HEK293 (cell line): ENCODE measurements at regions not wholly inside any gene's neighbourhood (a gene's known extent, or its start where the extent isn't known, plus 50 kb on each side); places are given as distances from the start of the nearest gene placed in this dataset.

Experiments used
- EGR2 ChIP-seq: fragments of 450-650 bp; formaldehyde crosslinking; IDR thresholded peaks from 2 replicates; pipeline ENCODE4 v1.5.1; 2016; ENCODE audit warnings: low read depth, missing biosample characterization, missing genetic modification characterization
- TCF7L2 ChIP-seq: IDR thresholded peaks from 2 replicates; pipeline ENCODE4 v1.6.1; 2011; ENCODE audit warnings: low read depth, mild to moderate bottlenecking, inconsistent platforms, low read length, moderate library complexity, borderline replicate concordance
- YY1 ChIP-seq: fragments of 450-650 bp; formaldehyde crosslinking; IDR thresholded peaks from 2 replicates; pipeline ENCODE4 v1.5.1; 2018; ENCODE audit warnings: missing biosample characterization, missing genetic modification characterization
- ZFP37 ChIP-seq: fragments of 450-650 bp; formaldehyde crosslinking; IDR thresholded peaks from 2 replicates; pipeline ENCODE4 v1.5.1; 2016; ENCODE audit warnings: missing biosample characterization, missing genetic modification characterization
- ZNF121 ChIP-seq: fragments of 450-650 bp; formaldehyde crosslinking; IDR thresholded peaks from 2 replicates; pipeline ENCODE4 v1.5.1; 2016; ENCODE audit warnings: missing biosample characterization, missing genetic modification characterization
- ZNF175 ChIP-seq: fragments of 450-650 bp; formaldehyde crosslinking; IDR thresholded peaks from 2 replicates; pipeline ENCODE4 v1.5.1; 2016; ENCODE audit warnings: missing biosample characterization, missing genetic modification characterization
- ZNF404 ChIP-seq: fragments of 450-650 bp; formaldehyde crosslinking; IDR thresholded peaks from 2 replicates; pipeline ENCODE4 v1.5.1; 2017; ENCODE audit warnings: missing biosample characterization, missing genetic modification characterization
- ZNF555 ChIP-seq: fragments of 450-650 bp; formaldehyde crosslinking; conservative IDR thresholded peaks from 2 replicates; pipeline ENCODE4 v1.5.1; 2017; ENCODE audit warnings: missing biosample characterization, mild to moderate bottlenecking, missing genetic modification characterization, inconsistent platforms
- ZNF701 ChIP-seq: fragments of 450-650 bp; formaldehyde crosslinking; IDR thresholded peaks from 2 replicates; pipeline ENCODE4 v1.5.1; 2016; ENCODE audit warnings: missing biosample characterization, missing genetic modification characterization
- TF ChIP-seq, protein P1 (sequence below): fragments of 450-650 bp; formaldehyde crosslinking; IDR thresholded peaks from 2 replicates; pipeline ENCODE4 v1.5.1; 2016; ENCODE audit warnings: missing biosample characterization, missing genetic modification characterization
- TF ChIP-seq, protein P2 (sequence below): fragments of 450-650 bp; formaldehyde crosslinking; IDR thresholded peaks from 2 replicates; pipeline ENCODE4 v1.5.1; 2016; ENCODE audit warnings: missing biosample characterization, missing genetic modification characterization, borderline replicate concordance

DNA sequence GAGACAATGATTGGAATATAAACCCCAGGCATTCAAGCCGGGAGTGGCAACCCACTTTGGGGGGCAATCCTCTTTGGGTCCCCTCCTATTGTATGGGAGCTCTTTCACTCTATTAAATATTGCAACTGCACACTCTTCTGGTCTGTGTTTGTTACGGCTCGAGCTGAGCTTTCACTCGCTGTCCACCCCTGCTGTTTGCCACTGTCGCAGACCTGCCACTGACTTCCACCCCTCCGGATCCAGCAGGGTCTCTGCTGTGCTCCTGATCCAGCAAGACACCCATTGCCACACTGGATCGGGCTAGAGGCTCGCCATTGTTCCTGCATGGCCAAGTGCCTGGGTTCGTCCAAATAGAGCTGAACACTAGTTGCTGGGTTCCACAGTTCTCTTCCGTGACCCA lies 222.8 kb upstream of the MANEA start:
- TF ChIP-seq ZNF555 (tag by site-specific recombination): no peak
- no peak for TF ChIP-seq ZFP37
- TF ChIP-seq ZNF175 (tag by site-specific recombination): no peak
- TF ChIP-seq YY1 (tag by site-specific recombination): no peak
- TF ChIP-seq EGR2 (tag by site-specific recombination): no peak
- TF ChIP-seq ZNF121 (tag by site-specific recombination): no peak
- TF ChIP-seq, protein P1, sequence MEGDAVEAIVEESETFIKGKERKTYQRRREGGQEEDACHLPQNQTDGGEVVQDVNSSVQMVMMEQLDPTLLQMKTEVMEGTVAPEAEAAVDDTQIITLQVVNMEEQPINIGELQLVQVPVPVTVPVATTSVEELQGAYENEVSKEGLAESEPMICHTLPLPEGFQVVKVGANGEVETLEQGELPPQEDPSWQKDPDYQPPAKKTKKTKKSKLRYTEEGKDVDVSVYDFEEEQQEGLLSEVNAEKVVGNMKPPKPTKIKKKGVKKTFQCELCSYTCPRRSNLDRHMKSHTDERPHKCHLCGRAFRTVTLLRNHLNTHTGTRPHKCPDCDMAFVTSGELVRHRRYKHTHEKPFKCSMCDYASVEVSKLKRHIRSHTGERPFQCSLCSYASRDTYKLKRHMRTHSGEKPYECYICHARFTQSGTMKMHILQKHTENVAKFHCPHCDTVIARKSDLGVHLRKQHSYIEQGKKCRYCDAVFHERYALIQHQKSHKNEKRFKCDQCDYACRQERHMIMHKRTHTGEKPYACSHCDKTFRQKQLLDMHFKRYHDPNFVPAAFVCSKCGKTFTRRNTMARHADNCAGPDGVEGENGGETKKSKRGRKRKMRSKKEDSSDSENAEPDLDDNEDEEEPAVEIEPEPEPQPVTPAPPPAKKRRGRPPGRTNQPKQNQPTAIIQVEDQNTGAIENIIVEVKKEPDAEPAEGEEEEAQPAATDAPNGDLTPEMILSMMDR (tag by site-specific recombination): no peak
- TF ChIP-seq ZNF404 (tag by site-specific recombination): no peak
- TF ChIP-seq ZNF701 (tag by site-specific recombination): no peak
- no peak for TF ChIP-seq TCF7L2
- TF ChIP-seq, protein P2, sequence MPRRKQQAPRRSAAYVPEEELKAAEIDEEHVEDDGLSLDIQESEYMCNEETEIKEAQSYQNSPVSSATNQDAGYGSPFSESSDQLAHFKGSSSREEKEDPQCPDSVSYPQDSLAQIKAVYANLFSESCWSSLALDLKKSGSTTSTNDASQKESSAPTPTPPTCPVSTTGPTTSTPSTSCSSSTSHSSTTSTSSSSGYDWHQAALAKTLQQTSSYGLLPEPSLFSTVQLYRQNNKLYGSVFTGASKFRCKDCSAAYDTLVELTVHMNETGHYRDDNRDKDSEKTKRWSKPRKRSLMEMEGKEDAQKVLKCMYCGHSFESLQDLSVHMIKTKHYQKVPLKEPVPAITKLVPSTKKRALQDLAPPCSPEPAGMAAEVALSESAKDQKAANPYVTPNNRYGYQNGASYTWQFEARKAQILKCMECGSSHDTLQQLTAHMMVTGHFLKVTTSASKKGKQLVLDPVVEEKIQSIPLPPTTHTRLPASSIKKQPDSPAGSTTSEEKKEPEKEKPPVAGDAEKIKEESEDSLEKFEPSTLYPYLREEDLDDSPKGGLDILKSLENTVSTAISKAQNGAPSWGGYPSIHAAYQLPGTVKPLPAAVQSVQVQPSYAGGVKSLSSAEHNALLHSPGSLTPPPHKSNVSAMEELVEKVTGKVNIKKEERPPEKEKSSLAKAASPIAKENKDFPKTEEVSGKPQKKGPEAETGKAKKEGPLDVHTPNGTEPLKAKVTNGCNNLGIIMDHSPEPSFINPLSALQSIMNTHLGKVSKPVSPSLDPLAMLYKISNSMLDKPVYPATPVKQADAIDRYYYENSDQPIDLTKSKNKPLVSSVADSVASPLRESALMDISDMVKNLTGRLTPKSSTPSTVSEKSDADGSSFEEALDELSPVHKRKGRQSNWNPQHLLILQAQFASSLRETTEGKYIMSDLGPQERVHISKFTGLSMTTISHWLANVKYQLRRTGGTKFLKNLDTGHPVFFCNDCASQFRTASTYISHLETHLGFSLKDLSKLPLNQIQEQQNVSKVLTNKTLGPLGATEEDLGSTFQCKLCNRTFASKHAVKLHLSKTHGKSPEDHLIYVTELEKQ (tag by site-specific recombination): no peak
